ENCODE measurements at regions not wholly inside any gene's neighbourhood (a gene's known extent, or its start where the extent isn't known, plus 50 kb on each side); places are given as distances from the start of the nearest gene placed in this dataset.

GRCh38 chr11:79786961-79787360 is 346.1 kb upstream of the TENM4 start:
- TF ChIP-seq CTCF (conservative IDR thresholded peaks at IDR 0.05; ENCODE audit: low read depth, low read length) (no peak), EZH2phosphoT487 (IDR thresholded peaks at IDR 0.05; ENCODE audit: borderline replicate concordance, low read length) (no peak), EZH2 (IDR thresholded peaks at IDR 0.05; ENCODE audit: low read length, unreplicated experiment) (no peak)

Data from PC-3 (cell line).